Neural cell (in vitro differentiated cells): ENCODE measurements at regions not wholly inside any gene's neighbourhood (a gene's known extent, or its start where the extent isn't known, plus 50 kb on each side); places are given as distances from the start of the nearest gene placed in this dataset.
A peak's percentile ranks its signal among the peaks of the same experiment; 100 is the strongest.

Experiments used
- H2AFZ ChIP-seq: fragments of 200-600, 300-800 bp; sonication (generic), shearing (Covaris generic); 2 replicates; pipeline ENCODE4 v1.6.0; 2014; ENCODE audit warnings: low read depth, mild to moderate bottlenecking, antibody characterized with exemption, low read length, moderate library complexity
- H3F3A ChIP-seq: fragments of 200-600 bp; shearing (Covaris generic); 2 replicates; pipeline ENCODE4 v1.6.1; 2016; ENCODE audit warnings: mild to moderate bottlenecking, moderate library complexity, mixed read lengths, antibody characterized with exemption, low read length; ENCODE audit not compliant: insufficient read depth, poor library complexity, severe bottlenecking
- H3K27ac ChIP-seq: fragments of 200-600, 300-800 bp; sonication (generic), shearing (Covaris generic); 2 replicates; pipeline ENCODE4 v1.5.1; 2014; ENCODE audit warnings: mild to moderate bottlenecking, low read length, moderate library complexity
- H3K27me3 ChIP-seq: fragments of 300-800, 200-600 bp; sonication (generic), shearing (Covaris generic); 2 replicates; pipeline ENCODE4 v1.6.0; 2014; ENCODE audit warnings: mild to moderate bottlenecking, low read depth, low read length, moderate library complexity; ENCODE audit not compliant: insufficient read depth
- H3K36me3 ChIP-seq: fragments of 300-800, 200-600 bp; sonication (generic), shearing (Covaris generic); 2 replicates; pipeline ENCODE4 v1.5.1; 2014; ENCODE audit warnings: mild to moderate bottlenecking, antibody characterized with exemption, low read length, moderate library complexity; ENCODE audit not compliant: insufficient read depth
- H3K4me2 ChIP-seq: fragments of 300-800, 200-600 bp; sonication (generic), shearing (Covaris generic); 2 replicates; pipeline ENCODE4 v1.6.0; 2014; ENCODE audit warnings: mild to moderate bottlenecking, low read length
- H3K4me3 ChIP-seq: fragments of 300-800, 200-600 bp; sonication (generic), shearing (Covaris generic); 2 replicates; pipeline ENCODE4 v1.5.1; 2014; ENCODE audit warnings: mild to moderate bottlenecking, low read length, moderate library complexity
- H3K79me2 ChIP-seq: fragments of 200-600 bp; shearing (Covaris generic); replicated peaks from 2 replicates; pipeline ENCODE4 v1.6.0; 2014; ENCODE audit warnings: mild to moderate bottlenecking, low read length, moderate library complexity; ENCODE audit not compliant: insufficient read depth
- H3K9ac ChIP-seq: fragments of 300-800, 200-600 bp; sonication (generic), shearing (Covaris generic); 2 replicates; pipeline ENCODE4 v1.6.1; 2016; ENCODE audit warnings: mild to moderate bottlenecking, low read length, mixed read lengths
- H3K9me2 ChIP-seq: fragments of 200-600 bp; shearing (Covaris generic); 2 replicates; pipeline ENCODE4 v1.6.1; 2016; ENCODE audit warnings: mild to moderate bottlenecking, low read length, mixed read lengths; ENCODE audit not compliant: insufficient read depth
- H3K9me3 ChIP-seq: fragments of 200-600, 300-800 bp; sonication (generic), shearing (Covaris generic); 2 replicates; pipeline ENCODE4 v1.6.1; 2016; ENCODE audit warnings: mild to moderate bottlenecking, mixed run types, low read length, moderate library complexity, mixed read lengths
- H4K20me1 ChIP-seq: fragments of 200-600 bp; shearing (Covaris generic); 2 replicates; pipeline ENCODE4 v1.6.1; 2016; ENCODE audit warnings: mild to moderate bottlenecking, mixed run types; ENCODE audit not compliant: insufficient read depth
- EP300 ChIP-seq: fragments of 450-650 bp; conservative IDR thresholded peaks from 2 replicates; pipeline ENCODE4 v1.6.1; 2014; ENCODE audit warnings: antibody characterized with exemption, mild to moderate bottlenecking, moderate library complexity; ENCODE audit not compliant: poor library complexity, severe bottlenecking
- EZH2 ChIP-seq: fragments of 200-600, 300-800 bp; shearing (Covaris generic), sonication (generic); IDR thresholded peaks from 2 replicates; pipeline ENCODE4 v1.6.1; 2014; ENCODE audit warnings: antibody characterized with exemption, low read length, borderline replicate concordance, mild to moderate bottlenecking; ENCODE audit not compliant: insufficient read depth, poor library complexity, severe bottlenecking
- MXI1 ChIP-seq: fragments of 450-650 bp; conservative IDR thresholded peaks from 2 replicates; pipeline ENCODE4 v1.6.1; 2014; ENCODE audit warnings: antibody characterized with exemption, mild to moderate bottlenecking; ENCODE audit not compliant: poor library complexity, severe bottlenecking
- POLR2AphosphoS5 ChIP-seq: IDR thresholded peaks from 2 replicates; pipeline ENCODE4 v1.6.1; 2012
- RAD21 ChIP-seq: fragments of 450-650 bp; conservative IDR thresholded peaks from 2 replicates; pipeline ENCODE4 v1.6.1; 2014; ENCODE audit warnings: antibody characterized with exemption, mild to moderate bottlenecking, moderate library complexity
- SMC3 ChIP-seq: fragments of 450-650 bp; conservative IDR thresholded peaks from 2 replicates; pipeline ENCODE4 v1.6.1; 2014; ENCODE audit warnings: antibody characterized with exemption, mild to moderate bottlenecking, moderate library complexity; ENCODE audit not compliant: poor library complexity
- TAF1 ChIP-seq: IDR thresholded peaks from 2 replicates; pipeline ENCODE4 v1.6.1; 2012; ENCODE audit warnings: low read depth
- TF ChIP-seq, protein P1 (sequence below): fragments of 450-650 bp; IDR thresholded peaks from 2 replicates; pipeline ENCODE4 v1.5.1; 2014; ENCODE audit warnings: antibody characterized with exemption, mild to moderate bottlenecking, moderate library complexity; ENCODE audit not compliant: poor library complexity, severe bottlenecking
- TF ChIP-seq, protein P2 (sequence below): IDR thresholded peaks from 2 replicates; pipeline ENCODE4 v1.6.1; 2012; ENCODE audit warnings: borderline replicate concordance

DNA sequence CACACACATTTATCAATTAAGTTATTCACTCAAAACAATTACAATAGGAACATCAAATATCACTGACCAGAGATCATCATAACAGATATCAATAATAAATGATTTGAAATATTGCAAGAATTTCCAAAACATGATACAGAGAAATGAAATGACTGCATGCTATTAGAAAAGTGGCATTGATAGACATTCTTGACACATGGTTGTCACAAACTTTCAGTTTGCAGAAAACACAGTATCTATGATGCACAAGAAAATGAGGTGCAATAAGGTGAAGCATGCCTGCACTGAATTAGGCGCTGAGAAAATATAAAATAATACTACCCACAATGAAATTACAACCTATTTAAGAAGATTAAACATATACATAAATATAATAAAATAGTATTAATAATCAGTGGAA is 198.0 kb upstream of the SYT1 start:
- Histone ChIP-seq H2AFZ (no peak overlapping the region), H4K20me1 (no peaks in the 10 kb centered on the region), H3K4me2 (no peak overlapping the region), H3K27me3 (no peaks in the 10 kb centered on the region), H3K36me3 (no peaks in the 10 kb centered on the region), H3K27ac (no peak overlapping the region), H3K79me2 (no peaks in the 10 kb centered on the region), H3F3A (no peaks in the 10 kb centered on the region), H3K9ac (no peak overlapping the region), H3K9me3 (no peaks in the 10 kb centered on the region), H3K9me2 (no peaks in the 10 kb centered on the region), H3K4me3 (no peak overlapping the region)
- TF ChIP-seq, protein P1, sequence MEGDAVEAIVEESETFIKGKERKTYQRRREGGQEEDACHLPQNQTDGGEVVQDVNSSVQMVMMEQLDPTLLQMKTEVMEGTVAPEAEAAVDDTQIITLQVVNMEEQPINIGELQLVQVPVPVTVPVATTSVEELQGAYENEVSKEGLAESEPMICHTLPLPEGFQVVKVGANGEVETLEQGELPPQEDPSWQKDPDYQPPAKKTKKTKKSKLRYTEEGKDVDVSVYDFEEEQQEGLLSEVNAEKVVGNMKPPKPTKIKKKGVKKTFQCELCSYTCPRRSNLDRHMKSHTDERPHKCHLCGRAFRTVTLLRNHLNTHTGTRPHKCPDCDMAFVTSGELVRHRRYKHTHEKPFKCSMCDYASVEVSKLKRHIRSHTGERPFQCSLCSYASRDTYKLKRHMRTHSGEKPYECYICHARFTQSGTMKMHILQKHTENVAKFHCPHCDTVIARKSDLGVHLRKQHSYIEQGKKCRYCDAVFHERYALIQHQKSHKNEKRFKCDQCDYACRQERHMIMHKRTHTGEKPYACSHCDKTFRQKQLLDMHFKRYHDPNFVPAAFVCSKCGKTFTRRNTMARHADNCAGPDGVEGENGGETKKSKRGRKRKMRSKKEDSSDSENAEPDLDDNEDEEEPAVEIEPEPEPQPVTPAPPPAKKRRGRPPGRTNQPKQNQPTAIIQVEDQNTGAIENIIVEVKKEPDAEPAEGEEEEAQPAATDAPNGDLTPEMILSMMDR = no peak
- TF ChIP-seq MXI1 (no peak), SMC3 (no peak), POLR2AphosphoS5 (peak; percentile 93), RAD21 (no peak), EP300 (peak; percentile 99), TAF1 (no peak), EZH2 (no peak)
- TF ChIP-seq, protein P2, sequence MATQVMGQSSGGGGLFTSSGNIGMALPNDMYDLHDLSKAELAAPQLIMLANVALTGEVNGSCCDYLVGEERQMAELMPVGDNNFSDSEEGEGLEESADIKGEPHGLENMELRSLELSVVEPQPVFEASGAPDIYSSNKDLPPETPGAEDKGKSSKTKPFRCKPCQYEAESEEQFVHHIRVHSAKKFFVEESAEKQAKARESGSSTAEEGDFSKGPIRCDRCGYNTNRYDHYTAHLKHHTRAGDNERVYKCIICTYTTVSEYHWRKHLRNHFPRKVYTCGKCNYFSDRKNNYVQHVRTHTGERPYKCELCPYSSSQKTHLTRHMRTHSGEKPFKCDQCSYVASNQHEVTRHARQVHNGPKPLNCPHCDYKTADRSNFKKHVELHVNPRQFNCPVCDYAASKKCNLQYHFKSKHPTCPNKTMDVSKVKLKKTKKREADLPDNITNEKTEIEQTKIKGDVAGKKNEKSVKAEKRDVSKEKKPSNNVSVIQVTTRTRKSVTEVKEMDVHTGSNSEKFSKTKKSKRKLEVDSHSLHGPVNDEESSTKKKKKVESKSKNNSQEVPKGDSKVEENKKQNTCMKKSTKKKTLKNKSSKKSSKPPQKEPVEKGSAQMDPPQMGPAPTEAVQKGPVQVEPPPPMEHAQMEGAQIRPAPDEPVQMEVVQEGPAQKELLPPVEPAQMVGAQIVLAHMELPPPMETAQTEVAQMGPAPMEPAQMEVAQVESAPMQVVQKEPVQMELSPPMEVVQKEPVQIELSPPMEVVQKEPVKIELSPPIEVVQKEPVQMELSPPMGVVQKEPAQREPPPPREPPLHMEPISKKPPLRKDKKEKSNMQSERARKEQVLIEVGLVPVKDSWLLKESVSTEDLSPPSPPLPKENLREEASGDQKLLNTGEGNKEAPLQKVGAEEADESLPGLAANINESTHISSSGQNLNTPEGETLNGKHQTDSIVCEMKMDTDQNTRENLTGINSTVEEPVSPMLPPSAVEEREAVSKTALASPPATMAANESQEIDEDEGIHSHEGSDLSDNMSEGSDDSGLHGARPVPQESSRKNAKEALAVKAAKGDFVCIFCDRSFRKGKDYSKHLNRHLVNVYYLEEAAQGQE = no peak

DNA sequence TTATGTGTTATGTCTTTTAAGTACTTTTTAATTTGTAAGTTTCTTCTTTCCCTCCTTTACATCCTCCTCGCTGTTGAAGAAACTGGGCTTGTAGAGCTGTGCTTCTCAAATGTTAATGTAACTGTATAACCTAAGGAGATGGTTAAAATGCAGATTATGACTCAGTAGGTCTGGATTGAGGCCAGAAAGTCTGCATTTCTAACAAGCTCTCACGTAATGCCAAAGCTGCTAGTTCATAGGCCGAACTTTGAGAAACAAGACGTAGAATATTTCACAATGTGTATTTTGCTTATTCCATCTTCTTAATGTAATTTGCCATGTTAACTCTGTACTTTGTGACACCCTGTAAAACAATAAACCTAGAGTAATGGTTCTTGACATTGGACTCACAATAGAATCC is 193.3 kb upstream of the SYT1 start:
- H3K4me3 ChIP-seq = no peak overlapping the region
- no peaks in the 10 kb centered on the region for H3K27me3 ChIP-seq
- H4K20me1 ChIP-seq = no peaks in the 10 kb centered on the region
- H3K27ac ChIP-seq = no peak overlapping the region
- TF ChIP-seq RAD21 = no peak
- TF ChIP-seq, protein P2 = no peak
- no peak for TF ChIP-seq POLR2AphosphoS5
- no peak for TF ChIP-seq MXI1
- TF ChIP-seq SMC3 = no peak
- TF ChIP-seq, protein P1 = no peak
- no peak for TF ChIP-seq EP300
- TF ChIP-seq TAF1 = no peak
- no peak for TF ChIP-seq EZH2
- H3K9me2 ChIP-seq = no peaks in the 10 kb centered on the region
- no peaks in the 10 kb centered on the region for H3K79me2 ChIP-seq
- no peak overlapping the region for H3K9ac ChIP-seq
- H3K4me2 ChIP-seq = no peak overlapping the region
- no peaks in the 10 kb centered on the region for H3K9me3 ChIP-seq
- H3F3A ChIP-seq = no peaks in the 10 kb centered on the region
- H2AFZ ChIP-seq = no peak overlapping the region
- no peaks in the 10 kb centered on the region for H3K36me3 ChIP-seq
